HCT116 (cell line): ENCODE measurements at regions not wholly inside any gene's neighbourhood (a gene's known extent, or its start where the extent isn't known, plus 50 kb on each side); places are given as distances from the start of the nearest gene placed in this dataset.

Experiments
- ATAC-seq: fragments of 200-7000 bp; cut with Tn5 transposase; 2 replicates; pipeline ENCODE4 v1.9.1; 2020; ENCODE audit warnings: mild to moderate bottlenecking, moderate library complexity
- BruUV-seq: library from RNA; stranded (reverse); fragments of 400-500 nt; replicated peaks from 2 replicates; lab custom pipeline; 2021; lab: Mats Ljungman, UMichigan
- CTCF ChIA-PET: fragments of 300-600 bp; sonication (Branson Sonifier 250); formaldehyde crosslinking; loops from one replicate; lab custom pipeline; 2021; ENCODE audit warnings: antibody characterized with exemption; lab: Charles Lee
- POLR2A ChIA-PET: fragments of 300-600, 350-600 bp; sonication (Branson Sonifier 250); formaldehyde crosslinking; loops from one replicate; lab custom pipeline; 2021; ENCODE audit warnings: antibody characterized with exemption; lab: Charles Lee
- RAD21 ChIA-PET, 2 experiments: fragments of 300-600 bp; sonication (Branson Sonifier 250); formaldehyde crosslinking; loops; one replicate each; lab custom pipeline; 2023; ENCODE audit warnings: low total read pairs in 2 of 2; ENCODE audit not compliant: uncharacterized antibody in 2 of 2, unreplicated experiment in 2 of 2, low non-redundant PET in 1 of 2; lab: Charles Lee
- DNase-seq: peaks from one replicate; pipeline ENCODE4 v3.0.0-alpha.2; 2010; ENCODE audit warnings: low read depth, low spot score
- H2AFZ ChIP-seq: fragments of 200-600 bp; shearing (Covaris generic), sonication (generic); 2 replicates; pipeline ENCODE4 v1.6.1; 2017; ENCODE audit warnings: low read depth, mixed run types, mixed read lengths, antibody characterized with exemption, low read length; ENCODE audit not compliant: poor library complexity, severe bottlenecking
- H3K27ac ChIP-seq: 2 replicates; pipeline ENCODE4 v1.5.1; 2012; ENCODE audit warnings: low read depth, low read length
- H3K27me3 ChIP-seq: fragments of 200-600 bp; sonication (generic); 2 replicates; pipeline ENCODE4 v1.6.1; 2016; ENCODE audit warnings: mixed run types, low read length, mixed read lengths; ENCODE audit not compliant: insufficient read depth
- H3K36me3 ChIP-seq, 2 experiments: fragments of 200-500 bp in 1 of 2; fragments of 200-600 bp in 1 of 2; sonication (Bioruptor generic) in 1 of 2; sonication (generic) in 1 of 2; 2 replicates each; pipeline versions ENCODE4 v1.5.1 to v1.6.1; 2014 to 2016; ENCODE audit warnings: low read length in 2 of 2, inconsistent platforms in 1 of 2, mixed read lengths in 1 of 2, mixed run types in 1 of 2; ENCODE audit not compliant: insufficient read depth in 2 of 2, control insufficient read depth in 1 of 2
- H3K4me1 ChIP-seq, 2 experiments: fragments of 200-600 bp in 1 of 2; sonication (generic) in 1 of 2; 2 replicates each; pipeline versions ENCODE4 v1.5.1 to v1.6.1; 2012 to 2017; ENCODE audit warnings: low read length in 2 of 2, inconsistent platforms in 1 of 2, mild to moderate bottlenecking in 1 of 2, mixed read lengths in 1 of 2, mixed run types in 1 of 2, moderate library complexity in 1 of 2; ENCODE audit not compliant: insufficient read depth in 2 of 2, control insufficient read depth in 1 of 2
- H3K4me2 ChIP-seq: fragments of 200-600 bp; sonication (generic); 2 replicates; pipeline ENCODE4 v1.6.1; 2017; ENCODE audit warnings: mixed run types, low read length, mixed read lengths
- H3K4me3 ChIP-seq, 2 experiments: fragments of 200-600 bp in 1 of 2; sonication (generic) in 1 of 2; replicated peaks in 1 of 2; 2 replicates each; pipeline ENCODE4 v1.5.1; 2011 to 2016; ENCODE audit warnings: low read length in 2 of 2, control low read depth in 1 of 2, low read depth in 1 of 2, mild to moderate bottlenecking in 1 of 2, mixed read lengths in 1 of 2, mixed run types in 1 of 2
- H3K79me2 ChIP-seq: fragments of 200-600 bp; sonication (generic); 2 replicates; pipeline ENCODE4 v1.6.1; 2017; ENCODE audit warnings: mild to moderate bottlenecking, mixed run types, low read length, moderate library complexity, mixed read lengths; ENCODE audit not compliant: insufficient read depth
- H3K9ac ChIP-seq: fragments of 200-600 bp; sonication (generic); 2 replicates; pipeline ENCODE4 v1.6.1; 2016; ENCODE audit warnings: low read length, mixed read lengths
- H3K9me2 ChIP-seq: fragments of 200-600 bp; sonication (generic), shearing (Covaris generic); 2 replicates; pipeline ENCODE4 v1.6.1; 2017; ENCODE audit warnings: mixed run types, mild to moderate bottlenecking, moderate library complexity; ENCODE audit not compliant: insufficient read depth
- H3K9me3 ChIP-seq, 2 experiments: fragments of 200-500 bp in 1 of 2; fragments of 200-600 bp in 1 of 2; sonication (Bioruptor generic) in 1 of 2; sonication (generic) in 1 of 2; 2 replicates each; pipeline ENCODE4 v1.6.1; 2014 to 2017; ENCODE audit warnings: low read length in 2 of 2, mixed read lengths in 2 of 2, inconsistent platforms in 1 of 2, low read depth in 1 of 2, mild to moderate bottlenecking in 1 of 2, mixed run types in 1 of 2, moderate library complexity in 1 of 2; ENCODE audit not compliant: control insufficient read depth in 1 of 2, insufficient read depth in 1 of 2
- H4K20me1 ChIP-seq: fragments of 200-600 bp; sonication (generic), shearing (Covaris generic); 2 replicates; pipeline ENCODE4 v1.6.1; 2017; ENCODE audit warnings: mixed run types, mild to moderate bottlenecking, moderate library complexity; ENCODE audit not compliant: insufficient read depth
- ATF3 ChIP-seq: IDR thresholded peaks from 2 replicates; pipeline ENCODE4 v1.6.1; 2012
- CEBPB ChIP-seq: IDR thresholded peaks from 2 replicates; pipeline ENCODE4 v1.6.1; 2012; ENCODE audit warnings: low read depth
- ELF1 ChIP-seq: IDR thresholded peaks from 2 replicates; pipeline ENCODE4 v1.6.1; 2012; ENCODE audit warnings: low read depth, borderline replicate concordance
- JUND ChIP-seq: IDR thresholded peaks from 2 replicates; pipeline ENCODE4 v1.6.1; 2012
- POLR2AphosphoS5 ChIP-seq: IDR thresholded peaks from 2 replicates; pipeline ENCODE4 v1.6.1; 2011; ENCODE audit warnings: mild to moderate bottlenecking, low read depth, low read length, moderate library complexity
- SRF ChIP-seq: IDR thresholded peaks from 2 replicates; pipeline ENCODE4 v1.6.1; 2012; ENCODE audit warnings: low read depth
- ZFX ChIP-seq: fragments of 450-650 bp; IDR thresholded peaks from 2 replicates; pipeline ENCODE4 v1.6.1; 2017
- intact Hi-C: fragments of 100-400 bp; cut with micrococcal nuclease; formaldehyde crosslinking; loops from 2 replicates; pipeline ENCODE4 v1.10.0; 2022
- TF ChIP-seq, protein P1 (sequence below): IDR thresholded peaks from 2 replicates; pipeline ENCODE4 v1.6.1; 2011; ENCODE audit warnings: mild to moderate bottlenecking, low read length, moderate library complexity; ENCODE audit not compliant: insufficient replicate concordance; ENCODE audit errors: extremely low read depth
- TF ChIP-seq, protein P2 (sequence below): IDR thresholded peaks from 2 replicates; pipeline ENCODE4 v1.6.1; 2012; ENCODE audit warnings: low read depth

DNA sequence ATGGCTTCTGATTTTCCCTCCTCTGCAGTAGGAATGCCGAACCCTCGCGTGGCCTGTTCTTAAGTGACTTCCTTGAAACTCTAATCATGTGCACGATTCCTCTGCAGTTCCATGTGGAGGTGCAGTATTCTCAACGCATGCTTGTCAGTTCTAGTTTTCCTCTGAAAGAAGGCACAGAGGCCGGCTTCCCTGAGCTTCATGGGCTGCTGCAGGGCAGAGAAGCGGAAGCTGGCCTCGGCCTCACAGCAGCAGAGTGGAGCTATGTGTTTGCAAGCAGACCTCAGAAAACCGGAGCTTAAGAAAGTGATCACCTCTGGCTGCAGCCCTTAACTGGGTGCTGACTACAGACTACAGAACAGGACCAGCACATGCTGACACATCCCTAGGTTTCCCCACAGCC is 500.7 kb downstream of the GRIN2A start:
- no peak for ATAC-seq
- H3K27me3 ChIP-seq = peaks cover 32% of the 10 kb centered on the region
- ChIA-PET POLR2A (no interaction called here), CTCF (no interaction called here), RAD21 (no interaction called here)
- H3K9me2 ChIP-seq = no peaks in the 10 kb centered on the region
- no peak overlapping the region for H3K27ac ChIP-seq
- intact Hi-C loops = no loop called here
- no peak overlapping the region for H3K9ac ChIP-seq
- H3K79me2 ChIP-seq = no peaks in the 10 kb centered on the region
- no peaks in the 10 kb centered on the region for H4K20me1 ChIP-seq
- H3K9me3 ChIP-seq = 0 out of 4 replicates have a peak, but pooled peaks cover 0 to 4% of the 10 kb centered on the region in 2 experiments
- H3K36me3 ChIP-seq = no peaks in the 10 kb centered on the region
- H2AFZ ChIP-seq = no peak overlapping the region
- TF ChIP-seq ZFX (no peak), ELF1 (no peak), JUND (no peak), SRF (no peak), ATF3 (no peak)
- TF ChIP-seq, protein P1, sequence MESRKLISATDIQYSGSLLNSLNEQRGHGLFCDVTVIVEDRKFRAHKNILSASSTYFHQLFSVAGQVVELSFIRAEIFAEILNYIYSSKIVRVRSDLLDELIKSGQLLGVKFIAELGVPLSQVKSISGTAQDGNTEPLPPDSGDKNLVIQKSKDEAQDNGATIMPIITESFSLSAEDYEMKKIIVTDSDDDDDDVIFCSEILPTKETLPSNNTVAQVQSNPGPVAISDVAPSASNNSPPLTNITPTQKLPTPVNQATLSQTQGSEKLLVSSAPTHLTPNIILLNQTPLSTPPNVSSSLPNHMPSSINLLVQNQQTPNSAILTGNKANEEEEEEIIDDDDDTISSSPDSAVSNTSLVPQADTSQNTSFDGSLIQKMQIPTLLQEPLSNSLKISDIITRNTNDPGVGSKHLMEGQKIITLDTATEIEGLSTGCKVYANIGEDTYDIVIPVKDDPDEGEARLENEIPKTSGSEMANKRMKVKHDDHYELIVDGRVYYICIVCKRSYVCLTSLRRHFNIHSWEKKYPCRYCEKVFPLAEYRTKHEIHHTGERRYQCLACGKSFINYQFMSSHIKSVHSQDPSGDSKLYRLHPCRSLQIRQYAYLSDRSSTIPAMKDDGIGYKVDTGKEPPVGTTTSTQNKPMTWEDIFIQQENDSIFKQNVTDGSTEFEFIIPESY = no peak
- H3K4me1 ChIP-seq = no peaks in the 10 kb centered on the region
- no peak for DNase-seq
- no peak overlapping the region for H3K4me3 ChIP-seq
- no peak overlapping the region for H3K4me2 ChIP-seq
- BruUV-seq = no TSS peak

DNA sequence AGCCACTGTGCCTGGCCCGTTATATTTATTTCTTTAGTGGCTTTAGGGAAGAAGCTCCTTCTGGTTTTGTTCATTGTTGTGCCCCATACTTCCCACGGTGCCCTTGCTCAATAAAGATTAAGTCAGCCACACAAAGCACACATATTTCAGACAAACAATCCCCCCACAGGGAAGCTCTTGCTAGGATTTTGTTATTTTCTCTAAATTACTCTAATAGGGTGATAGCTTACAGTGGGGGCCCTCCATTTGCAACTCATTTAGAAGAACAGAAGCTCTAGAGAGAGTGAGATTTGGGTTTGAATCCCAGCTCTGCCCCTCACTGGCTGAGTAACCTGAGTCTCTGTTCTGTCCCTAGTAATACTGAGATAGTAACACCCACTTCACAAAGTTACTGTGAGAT is 499.9 kb downstream of the GRIN2A start:
- intact Hi-C loops = no loop called here
- TF ChIP-seq CEBPB = no peak
- no peak for TF ChIP-seq ZFX
- TF ChIP-seq, protein P1 = no peak
- TF ChIP-seq, protein P2, sequence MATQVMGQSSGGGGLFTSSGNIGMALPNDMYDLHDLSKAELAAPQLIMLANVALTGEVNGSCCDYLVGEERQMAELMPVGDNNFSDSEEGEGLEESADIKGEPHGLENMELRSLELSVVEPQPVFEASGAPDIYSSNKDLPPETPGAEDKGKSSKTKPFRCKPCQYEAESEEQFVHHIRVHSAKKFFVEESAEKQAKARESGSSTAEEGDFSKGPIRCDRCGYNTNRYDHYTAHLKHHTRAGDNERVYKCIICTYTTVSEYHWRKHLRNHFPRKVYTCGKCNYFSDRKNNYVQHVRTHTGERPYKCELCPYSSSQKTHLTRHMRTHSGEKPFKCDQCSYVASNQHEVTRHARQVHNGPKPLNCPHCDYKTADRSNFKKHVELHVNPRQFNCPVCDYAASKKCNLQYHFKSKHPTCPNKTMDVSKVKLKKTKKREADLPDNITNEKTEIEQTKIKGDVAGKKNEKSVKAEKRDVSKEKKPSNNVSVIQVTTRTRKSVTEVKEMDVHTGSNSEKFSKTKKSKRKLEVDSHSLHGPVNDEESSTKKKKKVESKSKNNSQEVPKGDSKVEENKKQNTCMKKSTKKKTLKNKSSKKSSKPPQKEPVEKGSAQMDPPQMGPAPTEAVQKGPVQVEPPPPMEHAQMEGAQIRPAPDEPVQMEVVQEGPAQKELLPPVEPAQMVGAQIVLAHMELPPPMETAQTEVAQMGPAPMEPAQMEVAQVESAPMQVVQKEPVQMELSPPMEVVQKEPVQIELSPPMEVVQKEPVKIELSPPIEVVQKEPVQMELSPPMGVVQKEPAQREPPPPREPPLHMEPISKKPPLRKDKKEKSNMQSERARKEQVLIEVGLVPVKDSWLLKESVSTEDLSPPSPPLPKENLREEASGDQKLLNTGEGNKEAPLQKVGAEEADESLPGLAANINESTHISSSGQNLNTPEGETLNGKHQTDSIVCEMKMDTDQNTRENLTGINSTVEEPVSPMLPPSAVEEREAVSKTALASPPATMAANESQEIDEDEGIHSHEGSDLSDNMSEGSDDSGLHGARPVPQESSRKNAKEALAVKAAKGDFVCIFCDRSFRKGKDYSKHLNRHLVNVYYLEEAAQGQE = no peak
- TF ChIP-seq ATF3 = no peak
- TF ChIP-seq POLR2AphosphoS5 = no peak

More for the DNA sequence above, 499.9 kb downstream of the GRIN2A start:
- Histone ChIP-seq H3K27ac (no peak overlapping the region), H3K9ac (no peak overlapping the region), H3K4me1 (no peaks in the 10 kb centered on the region), H3K9me3 (0 out of 4 replicates have a peak, but pooled peaks cover 0 to 4% of the 10 kb centered on the region in 2 experiments), H4K20me1 (no peaks in the 10 kb centered on the region), H3K27me3 (peaks cover 32% of the 10 kb centered on the region), H2AFZ (no peak overlapping the region), H3K4me3 (no peak overlapping the region), H3K9me2 (no peaks in the 10 kb centered on the region), H3K4me2 (no peak overlapping the region), H3K79me2 (no peaks in the 10 kb centered on the region), H3K36me3 (no peaks in the 10 kb centered on the region)
- no peak for DNase-seq
- BruUV-seq = no TSS peak
- RAD21 ChIA-PET = no interaction called here
- POLR2A ChIA-PET = no interaction called here
- CTCF ChIA-PET = no interaction called here
- ATAC-seq = no peak
